Testis (tissue), 2 donors: ENCODE measurements at regions not wholly inside any gene's neighbourhood (a gene's known extent, or its start where the extent isn't known, plus 50 kb on each side); places are given as distances from the start of the nearest gene placed in this dataset.

Experiments used
- DNase-seq: peaks from one replicate; pipeline ENCODE4 v3.0.0-alpha.2; 2019
- H3K27ac ChIP-seq, 2 donors: fragments of 200-600 bp; sonication (generic); one replicate each; pipeline ENCODE4 v1.5.1; 2019
- H3K27me3 ChIP-seq: fragments of 200-600 bp; sonication (generic); one replicate; pipeline ENCODE4 v1.5.1; 2019
- H3K36me3 ChIP-seq: fragments of 200-600 bp; sonication (generic); one replicate; pipeline ENCODE4 v1.5.1; 2017; ENCODE audit warnings: low read depth; ENCODE audit errors: missing control alignments
- H3K4me1 ChIP-seq: fragments of 200-600 bp; sonication (generic); one replicate; pipeline ENCODE4 v1.5.1; 2019
- H3K4me3 ChIP-seq, 2 donors: fragments of 200-600 bp; sonication (generic); one replicate each; pipeline ENCODE4 v1.5.1; 2017 to 2019
- H3K9me3 ChIP-seq: fragments of 200-600 bp; sonication (generic); one replicate; pipeline ENCODE4 v1.5.1; 2017
- CTCF ChIP-seq, 3 experiments: fragments of 450-650 bp in 2 of 3; fragments of 200-600 bp in 1 of 3; sonication (generic) in 1 of 3; IDR thresholded peaks; one replicate each; pipeline ENCODE4 v1.5.1; 2016 to 2019; ENCODE audit warnings: antibody characterized with exemption in 3 of 3, mild to moderate bottlenecking in 2 of 3, moderate library complexity in 1 of 3
- POLR2A ChIP-seq: fragments of 450-650 bp; IDR thresholded peaks from one replicate; pipeline ENCODE4 v1.6.1; 2017; ENCODE audit warnings: antibody characterized with exemption, mild to moderate bottlenecking, moderate library complexity
- WGBS, 2 donors: methylation state at CpG; one replicate each; pipeline ENCODE4 v1.1.5; 2018; 5-methylcytosine and 5-hydroxymethylcytosine counted together
- intact Hi-C: fragments of 100-400 bp; cut with DNase I; formaldehyde crosslinking; loops from one replicate; pipeline ENCODE4 v1.15.1; 2023; ENCODE audit warnings: low total_unique reads

- H3K36me3 ChIP-seq = no peaks in the 10 kb centered on the region
These were observed 396.5 kb downstream of the RRAGC start for GRCh38 chr1:38463074-38463473.

GRCh38 chr1:38456531-38456876 lies 403.1 kb downstream of the RRAGC start:
- no peak for DNase-seq
- intact Hi-C loops = no loop called here

More at GRCh38 chr1:38463074-38463473, 396.5 kb downstream of the RRAGC start:
- no peaks in the 10 kb centered on the region for H3K4me1 ChIP-seq
- no peaks in the 10 kb centered on the region for H3K27me3 ChIP-seq
- no peak for DNase-seq
- no peaks in the 10 kb centered on the region for H3K9me3 ChIP-seq
- no peak overlapping the region for H3K27ac ChIP-seq
- H3K4me3 ChIP-seq = no peak overlapping the region
- TF ChIP-seq CTCF (IDR thresholded peaks at IDR 0.05) (no peak), POLR2A (no peak)
- intact Hi-C loops = no loop called here

DNA sequence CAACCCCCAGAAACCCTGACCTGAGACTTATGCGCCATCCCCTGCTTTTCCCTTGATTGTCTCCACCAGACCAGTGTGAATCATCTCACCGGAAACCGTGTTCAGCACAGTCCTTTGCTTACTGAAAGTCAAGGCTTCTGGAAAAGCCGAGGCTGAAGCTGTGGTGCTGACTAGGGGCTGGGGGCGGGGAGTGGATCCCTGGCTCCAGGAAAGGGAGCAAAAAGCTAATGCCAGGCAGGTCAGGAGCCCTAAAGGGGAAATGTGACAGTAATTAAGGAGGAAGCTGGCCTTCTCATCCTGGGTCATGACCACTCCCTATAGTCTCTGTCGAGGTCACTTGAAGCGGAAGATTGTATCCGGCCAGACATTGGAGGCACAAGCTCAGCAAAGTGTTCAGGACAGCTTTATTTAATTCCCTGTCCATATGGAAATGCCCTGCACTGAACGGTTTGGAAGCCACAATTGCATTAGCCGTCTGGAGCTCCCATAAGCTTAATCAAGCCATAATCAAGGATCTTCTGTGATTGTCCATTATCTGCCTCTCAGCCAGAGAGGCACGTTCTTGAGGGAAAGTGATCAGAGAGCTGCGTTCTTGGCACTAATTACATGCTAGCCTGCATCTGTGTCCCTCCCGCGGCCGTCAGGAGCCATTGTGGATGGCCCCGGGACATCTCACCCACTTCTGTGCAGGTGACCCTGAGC lies 403.6 kb downstream of the RRAGC start:
- TF ChIP-seq POLR2A (no peak), CTCF (IDR thresholded peaks at IDR 0.05) (no peak)
- H3K27ac ChIP-seq = no peak overlapping the region
- H3K36me3 ChIP-seq = no peaks in the 10 kb centered on the region
- H3K4me1 ChIP-seq = no peaks in the 10 kb centered on the region
- DNase-seq = no peak
- H3K27me3 ChIP-seq = no peaks in the 10 kb centered on the region
- intact Hi-C loops = no loop called here
- H3K9me3 ChIP-seq = no peaks in the 10 kb centered on the region
- WGBS, 2 donors = 63 to 69% methylated on average over 11 to 16 of the region's 16 CpGs
- no peak overlapping the region for H3K4me3 ChIP-seq

More at GRCh38 chr1:38456531-38456876, 403.1 kb downstream of the RRAGC start:
- no peaks in the 10 kb centered on the region for H3K27me3 ChIP-seq
- TF ChIP-seq CTCF (IDR thresholded peaks at IDR 0.05) = no peak
- no peaks in the 10 kb centered on the region for H3K9me3 ChIP-seq
- H3K36me3 ChIP-seq = no peaks in the 10 kb centered on the region
- no peak overlapping the region for H3K27ac ChIP-seq
- no peaks in the 10 kb centered on the region for H3K4me1 ChIP-seq
- WGBS, 2 donors = 83% methylated on average over 2 of the region's 2 CpGs; no CpG with 5 or more reads in 1 of the 2 donors
- no peak overlapping the region for H3K4me3 ChIP-seq

GRCh38 chr1:38454749-38455441 lies 404.7 kb downstream of the RRAGC start:
- Histone ChIP-seq H3K27ac (no peak overlapping the region), H3K27me3 (no peaks in the 10 kb centered on the region), H3K4me3 (no peak overlapping the region), H3K4me1 (no peaks in the 10 kb centered on the region), H3K36me3 (no peaks in the 10 kb centered on the region), H3K9me3 (no peaks in the 10 kb centered on the region)
- 83 to 89% methylated on average over 9 of the region's 9 CpGs for WGBS, 2 donors
- no peak for DNase-seq
- TF ChIP-seq POLR2A (no peak), CTCF (IDR thresholded peaks at IDR 0.05) (no peak)
- intact Hi-C loops = no loop called here

- Histone ChIP-seq H3K36me3 (no peaks in the 10 kb centered on the region), H3K4me3 (no peak overlapping the region), H3K27ac (no peak overlapping the region), H3K9me3 (no peaks in the 10 kb centered on the region), H3K27me3 (no peaks in the 10 kb centered on the region), H3K4me1 (no peaks in the 10 kb centered on the region)
- TF ChIP-seq CTCF (IDR thresholded peaks at IDR 0.05) (no peak), POLR2A (no peak)
- 90 to 95% methylated on average over 5 of the region's 5 CpGs for WGBS, 2 donors
- no peak for DNase-seq
- intact Hi-C loops = no loop called here
These were observed 405.3 kb downstream of the RRAGC start for GRCh38 chr1:38454236-38454635.
